Ishikawa (cell line): ENCODE measurements at regions not wholly inside any gene's neighbourhood (a gene's known extent, or its start where the extent isn't known, plus 50 kb on each side); places are given as distances from the start of the nearest gene placed in this dataset.

ENCODE experiments used
- CEBPB ChIP-seq: IDR thresholded peaks from 2 replicates; pipeline ENCODE4 v1.6.1; 2012
- CREB1 ChIP-seq: IDR thresholded peaks from 2 replicates; pipeline ENCODE4 v1.6.1; 2012; ENCODE audit warnings: low read depth
- EGR1 ChIP-seq: IDR thresholded peaks from 2 replicates; pipeline ENCODE4 v1.6.1; 2012
- EP300 ChIP-seq: IDR thresholded peaks from 2 replicates; pipeline ENCODE4 v1.6.1; 2012; ENCODE audit warnings: borderline replicate concordance
- FOXM1 ChIP-seq: IDR thresholded peaks from 2 replicates; pipeline ENCODE4 v1.6.1; 2012; ENCODE audit warnings: low read depth, borderline replicate concordance
- MAX ChIP-seq: IDR thresholded peaks from 2 replicates; pipeline ENCODE4 v1.6.1; 2012
- NFIC ChIP-seq: IDR thresholded peaks from 2 replicates; pipeline ENCODE4 v1.6.1; 2012
- RAD21 ChIP-seq: IDR thresholded peaks from 2 replicates; pipeline ENCODE4 v1.6.1; 2012; ENCODE audit warnings: low read depth
- REST ChIP-seq: IDR thresholded peaks from 2 replicates; pipeline ENCODE4 v1.6.1; 2012; ENCODE audit warnings: low read depth, mild to moderate bottlenecking
- TAF1 ChIP-seq: IDR thresholded peaks from 2 replicates; pipeline ENCODE4 v1.6.1; 2012; ENCODE audit warnings: low read depth, mild to moderate bottlenecking
- TCF12 ChIP-seq: IDR thresholded peaks from 2 replicates; pipeline ENCODE4 v1.6.1; 2012; ENCODE audit warnings: low read depth
- TEAD4 ChIP-seq: IDR thresholded peaks from 2 replicates; pipeline ENCODE4 v1.6.1; 2012
- USF1 ChIP-seq: IDR thresholded peaks from 2 replicates; pipeline ENCODE4 v1.6.1; 2012
- YY1 ChIP-seq: IDR thresholded peaks from 2 replicates; pipeline ENCODE4 v1.6.1; 2012; ENCODE audit warnings: low read depth
- ZBTB7A ChIP-seq: IDR thresholded peaks from 2 replicates; pipeline ENCODE4 v1.6.1; 2012; ENCODE audit warnings: low read depth

- TF ChIP-seq USF1 (no peak), TAF1 (no peak), FOXM1 (no peak), CREB1 (no peak), RAD21 (no peak), REST (no peak), TCF12 (no peak), NFIC (no peak), ZBTB7A (no peak), EP300 (no peak), TEAD4 (no peak), MAX (no peak), YY1 (no peak)
Observed at GRCh38 chr12:81988362-81988761, 229.2 kb upstream of the PPFIA2 start.

GRCh38 chr12:81987371-81987770 lies 228.2 kb upstream of the PPFIA2 start:
- no peak for TF ChIP-seq TEAD4
- no peak for TF ChIP-seq USF1
- TF ChIP-seq REST = no peak
- no peak for TF ChIP-seq MAX
- no peak for TF ChIP-seq EP300
- TF ChIP-seq EGR1 = no peak
- no peak for TF ChIP-seq ZBTB7A
- no peak for TF ChIP-seq CREB1
- no peak for TF ChIP-seq NFIC
- TF ChIP-seq TAF1 = no peak
- TF ChIP-seq RAD21 = no peak
- TF ChIP-seq TCF12 = no peak
- no peak for TF ChIP-seq YY1
- no peak for TF ChIP-seq FOXM1
- TF ChIP-seq CEBPB = no peak

- TF ChIP-seq ZBTB7A (no peak), FOXM1 (no peak), TEAD4 (no peak), REST (no peak)
Observed at GRCh38 chr12:81976661-81977060, 217.5 kb upstream of the PPFIA2 start.

GRCh38 chr12:81974762-81975161 lies 215.6 kb upstream of the PPFIA2 start:
- TF ChIP-seq ZBTB7A = no peak
- TF ChIP-seq EP300 = no peak
- TF ChIP-seq EGR1 = no peak
- no peak for TF ChIP-seq CREB1
- no peak for TF ChIP-seq NFIC
- TF ChIP-seq REST = no peak
- no peak for TF ChIP-seq YY1
- no peak for TF ChIP-seq TCF12
- TF ChIP-seq FOXM1 = no peak
